HG03354 (cell line): ENCODE measurements at regions not wholly inside any gene's neighbourhood (a gene's known extent, or its start where the extent isn't known, plus 50 kb on each side); places are given as distances from the start of the nearest gene placed in this dataset.
"Not testable (repeated sequence)": the region's sequence is repeated elsewhere in the genome, so short reads cannot be mapped to it uniquely, and the experiment has no call there.

ENCODE experiments used
- ATAC-seq: cut with Tn5 transposase; IDR thresholded peaks from one replicate; pipeline ENCODE4 v1.9.1; 2021; ENCODE audit warnings: mild to moderate bottlenecking; ENCODE audit not compliant: unreplicated experiment, poor library complexity, severe bottlenecking

DNA sequence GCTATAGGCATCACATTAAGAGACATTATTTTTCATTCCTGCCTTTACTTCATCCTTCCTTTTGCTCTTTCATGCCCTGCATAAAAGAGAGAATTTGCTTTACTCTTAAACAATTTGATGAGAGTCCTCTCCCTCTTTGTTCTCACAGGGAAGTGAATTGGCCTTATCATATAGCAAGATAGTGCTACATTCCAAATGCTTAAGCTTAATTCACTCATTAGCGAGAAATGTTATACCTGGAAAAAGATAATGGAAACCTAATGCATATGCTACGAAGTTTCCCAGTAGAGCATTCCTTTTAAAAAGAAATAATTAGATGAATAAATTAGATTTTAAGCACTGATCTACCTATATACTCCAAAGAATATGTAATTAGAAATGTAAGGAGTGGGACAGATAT is 798.8 kb downstream of the C12orf50 start:
- no peak for ATAC-seq

GRCh38 chr12:87227162-87227561 is 802.0 kb downstream of the C12orf50 start:
- no peak for ATAC-seq

- ATAC-seq = no peak
These were observed 811.7 kb downstream of the C12orf50 start for GRCh38 chr12:87217491-87217890.

- no peak for ATAC-seq
These were observed 812.8 kb downstream of the C12orf50 start for GRCh38 chr12:87216436-87216835.

GRCh38 chr12:87202189-87202588 is 827.0 kb downstream of the C12orf50 start:
- ATAC-seq = no peak

GRCh38 chr12:87201598-87201997 is 827.6 kb downstream of the C12orf50 start:
- ATAC-seq = no peak

GRCh38 chr12:87200289-87200979 is 828.8 kb downstream of the C12orf50 start:
- ATAC-seq = no peak

DNA sequence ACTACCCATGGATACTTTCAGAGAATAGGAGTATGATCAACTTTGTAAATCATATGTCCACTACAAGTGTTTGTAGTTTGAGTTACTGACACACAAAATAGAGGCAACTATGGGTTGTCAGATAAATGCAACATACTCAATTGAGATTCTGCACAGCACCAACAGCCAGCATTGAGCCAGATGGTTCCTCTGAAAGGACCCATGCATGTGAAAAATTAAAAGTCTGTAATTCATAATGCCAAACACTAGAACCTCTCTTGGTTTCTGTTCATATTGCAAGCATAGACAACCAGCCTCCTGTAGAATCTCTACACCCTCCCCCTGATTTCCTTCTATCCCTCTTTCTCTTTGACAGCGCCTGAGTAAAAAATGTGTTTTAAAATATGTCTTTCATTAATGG is 831.0 kb downstream of the C12orf50 start:
- ATAC-seq = no peak

DNA sequence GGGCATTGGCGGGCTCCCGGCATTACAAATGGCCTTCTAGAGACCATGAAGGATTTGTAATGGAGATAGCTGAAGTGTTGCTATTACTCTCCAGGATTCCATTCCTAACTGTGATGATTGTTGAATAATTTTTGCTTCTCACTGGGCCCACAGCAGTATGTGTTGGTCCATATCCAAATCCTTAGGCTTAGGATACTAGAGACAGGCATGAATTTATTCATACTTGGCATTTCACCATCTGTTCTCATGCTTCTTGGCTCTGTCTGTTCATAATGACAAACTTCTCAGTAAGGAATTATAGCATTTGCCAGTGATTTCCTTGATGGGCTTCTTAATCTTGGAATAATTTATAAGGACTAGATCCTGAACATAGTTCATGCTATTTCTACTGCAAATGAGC is 832.9 kb downstream of the C12orf50 start:
- no peak for ATAC-seq

DNA sequence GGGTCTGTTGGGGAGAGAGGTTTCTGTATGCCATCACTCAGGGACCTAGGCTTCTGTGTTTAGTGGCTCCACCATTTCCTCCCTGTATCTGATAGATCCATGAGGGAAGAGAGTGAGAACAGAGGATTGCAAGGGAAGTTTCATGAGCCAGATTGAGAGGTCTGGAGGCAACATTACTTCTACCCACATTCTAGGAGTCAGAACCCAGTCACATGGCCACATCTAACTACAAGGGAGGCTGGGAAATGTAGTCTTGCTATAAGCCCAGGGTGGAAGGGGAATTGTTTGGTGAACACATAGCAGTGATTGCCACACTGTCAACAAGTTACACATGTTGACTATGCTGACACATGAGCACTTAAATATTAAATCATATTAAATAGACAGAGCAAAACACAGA is 834.8 kb downstream of the C12orf50 start:
- ATAC-seq = not testable (repeated sequence)

- no peak for ATAC-seq
These were observed 843.8 kb downstream of the C12orf50 start for GRCh38 chr12:87185367-87185766.

DNA sequence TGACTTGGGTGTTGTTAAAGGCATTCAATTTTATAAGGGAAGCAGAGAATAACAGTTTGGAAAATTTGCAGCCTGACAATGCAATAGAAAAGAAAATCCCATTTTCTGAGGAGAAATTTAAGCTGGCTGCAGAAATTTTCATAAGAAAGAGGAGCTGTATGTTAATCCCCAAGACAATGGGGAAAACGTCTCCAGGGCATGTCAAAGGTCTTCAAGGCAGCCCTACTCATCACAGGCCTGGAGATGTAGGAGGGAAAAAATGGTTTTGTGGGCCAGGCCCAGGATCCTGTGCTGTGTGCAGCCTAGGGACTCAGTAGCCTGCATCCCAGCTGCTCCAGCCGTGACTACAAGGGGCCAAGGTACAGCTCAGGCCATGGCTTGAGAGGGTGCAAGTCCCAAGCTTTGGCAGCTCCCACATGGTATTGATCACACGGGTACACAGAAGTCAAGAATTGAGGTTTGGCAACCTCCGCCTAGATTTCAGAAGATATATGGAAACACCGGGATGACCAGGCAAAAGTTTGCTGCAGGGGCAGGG is 846.4 kb downstream of the C12orf50 start:
- no peak for ATAC-seq

- ATAC-seq = no peak
These were observed 857.8 kb downstream of the C12orf50 start for GRCh38 chr12:87171356-87171755.

GRCh38 chr12:87169010-87169409 is 860.2 kb downstream of the C12orf50 start:
- no peak for ATAC-seq

- ATAC-seq = no peak
These were observed 863.3 kb downstream of the C12orf50 start for GRCh38 chr12:87165733-87166375.

- no peak for ATAC-seq
These were observed 866.1 kb downstream of the C12orf50 start for GRCh38 chr12:87163122-87163521.

- no peak for ATAC-seq
These were observed 868.2 kb downstream of the C12orf50 start for GRCh38 chr12:87160848-87161601.

DNA sequence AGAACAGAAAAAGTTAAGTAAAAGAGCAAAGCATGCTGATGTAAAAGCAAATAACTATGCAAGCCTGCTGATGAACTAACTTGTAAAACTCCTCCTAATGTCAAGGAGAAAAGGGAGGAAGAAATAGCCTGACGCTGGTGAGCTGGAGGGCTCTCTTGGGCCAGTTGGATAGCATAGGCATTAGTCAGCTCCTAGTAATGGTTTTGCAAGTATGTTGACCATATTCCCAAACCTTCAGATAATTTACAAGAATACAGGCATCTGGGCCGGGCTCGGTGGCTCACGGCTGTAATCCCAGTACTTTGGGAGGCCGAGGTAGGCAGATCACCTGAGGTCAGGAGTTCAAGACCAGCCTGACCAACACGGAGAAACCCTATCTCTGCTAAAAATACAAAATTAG is 871.4 kb downstream of the C12orf50 start:
- ATAC-seq = no peak

DNA sequence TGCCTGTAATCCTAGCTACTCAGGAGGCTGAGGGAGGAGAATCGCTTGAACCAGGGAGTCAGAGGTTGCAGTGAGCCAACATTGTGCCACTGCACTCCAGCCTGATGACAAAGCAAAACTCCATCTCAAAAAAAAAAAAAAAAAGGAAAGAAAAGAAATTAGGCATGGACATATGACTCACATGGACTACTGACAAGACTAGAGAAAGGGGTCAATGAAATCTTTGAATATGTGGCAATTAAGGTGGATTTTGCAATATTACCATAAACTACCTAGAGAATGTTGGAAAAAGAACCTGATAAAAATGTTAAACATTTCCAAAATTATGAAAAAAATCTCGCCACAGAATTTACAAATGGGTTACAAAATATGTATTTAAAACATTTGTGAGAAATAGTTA is 873.6 kb downstream of the C12orf50 start:
- ATAC-seq = no peak

GRCh38 chr12:87152841-87153528 is 876.2 kb downstream of the C12orf50 start:
- no peak for ATAC-seq
